Osteocyte (in vitro differentiated cells): ENCODE measurements at regions not wholly inside any gene's neighbourhood (a gene's known extent, or its start where the extent isn't known, plus 50 kb on each side); places are given as distances from the start of the nearest gene placed in this dataset.

ENCODE experiments used
- DNase-seq: peaks from one replicate; pipeline ENCODE4 v3.0.0; 2021; ENCODE audit warnings: mixed read lengths; ENCODE audit not compliant: unreplicated experiment; ENCODE audit errors: extremely low spot score
- H3K27ac Mint-ChIP-seq: one replicate; pipeline ENCODE4 v1.8.0; 2021; ENCODE audit warnings: mild to moderate bottlenecking, mixed read lengths; ENCODE audit not compliant: unreplicated experiment
- H3K27me3 Mint-ChIP-seq: one replicate; pipeline ENCODE4 v1.8.0; 2021; ENCODE audit warnings: mixed read lengths; ENCODE audit not compliant: unreplicated experiment
- H3K36me3 Mint-ChIP-seq: one replicate; pipeline ENCODE4 v1.8.0; 2021; ENCODE audit warnings: mixed read lengths; ENCODE audit not compliant: unreplicated experiment
- H3K4me1 Mint-ChIP-seq: one replicate; pipeline ENCODE4 v1.8.0; 2021; ENCODE audit warnings: mixed read lengths; ENCODE audit not compliant: unreplicated experiment
- H3K4me3 Mint-ChIP-seq: one replicate; pipeline ENCODE4 v1.8.0; 2021; ENCODE audit warnings: mild to moderate bottlenecking, moderate library complexity, mixed read lengths; ENCODE audit not compliant: unreplicated experiment
- H3K9me3 Mint-ChIP-seq: one replicate; pipeline ENCODE4 v1.8.0; 2021; ENCODE audit warnings: mixed read lengths; ENCODE audit not compliant: unreplicated experiment
- TF ChIP-seq, protein P1 (sequence below): fragments of 200-600 bp; sonication (generic); IDR thresholded peaks from 2 replicates; pipeline ENCODE4 v1.5.0; 2021; ENCODE audit warnings: antibody characterized with exemption, mild to moderate bottlenecking, moderate library complexity

GRCh38 chr4:140257461-140258305 is 103.7 kb upstream of the MAML3 start:
- Mint-ChIP-seq H3K4me1 (peaks cover 26% of the 10 kb centered on the region), H3K27ac (no peak overlapping the region), H3K9me3 (no peaks in the 10 kb centered on the region), H3K36me3 (no peaks in the 10 kb centered on the region), H3K4me3 (no peak overlapping the region), H3K27me3 (no peaks in the 10 kb centered on the region)
- DNase-seq = no peak
- TF ChIP-seq, protein P1, sequence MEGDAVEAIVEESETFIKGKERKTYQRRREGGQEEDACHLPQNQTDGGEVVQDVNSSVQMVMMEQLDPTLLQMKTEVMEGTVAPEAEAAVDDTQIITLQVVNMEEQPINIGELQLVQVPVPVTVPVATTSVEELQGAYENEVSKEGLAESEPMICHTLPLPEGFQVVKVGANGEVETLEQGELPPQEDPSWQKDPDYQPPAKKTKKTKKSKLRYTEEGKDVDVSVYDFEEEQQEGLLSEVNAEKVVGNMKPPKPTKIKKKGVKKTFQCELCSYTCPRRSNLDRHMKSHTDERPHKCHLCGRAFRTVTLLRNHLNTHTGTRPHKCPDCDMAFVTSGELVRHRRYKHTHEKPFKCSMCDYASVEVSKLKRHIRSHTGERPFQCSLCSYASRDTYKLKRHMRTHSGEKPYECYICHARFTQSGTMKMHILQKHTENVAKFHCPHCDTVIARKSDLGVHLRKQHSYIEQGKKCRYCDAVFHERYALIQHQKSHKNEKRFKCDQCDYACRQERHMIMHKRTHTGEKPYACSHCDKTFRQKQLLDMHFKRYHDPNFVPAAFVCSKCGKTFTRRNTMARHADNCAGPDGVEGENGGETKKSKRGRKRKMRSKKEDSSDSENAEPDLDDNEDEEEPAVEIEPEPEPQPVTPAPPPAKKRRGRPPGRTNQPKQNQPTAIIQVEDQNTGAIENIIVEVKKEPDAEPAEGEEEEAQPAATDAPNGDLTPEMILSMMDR = no peak

DNA sequence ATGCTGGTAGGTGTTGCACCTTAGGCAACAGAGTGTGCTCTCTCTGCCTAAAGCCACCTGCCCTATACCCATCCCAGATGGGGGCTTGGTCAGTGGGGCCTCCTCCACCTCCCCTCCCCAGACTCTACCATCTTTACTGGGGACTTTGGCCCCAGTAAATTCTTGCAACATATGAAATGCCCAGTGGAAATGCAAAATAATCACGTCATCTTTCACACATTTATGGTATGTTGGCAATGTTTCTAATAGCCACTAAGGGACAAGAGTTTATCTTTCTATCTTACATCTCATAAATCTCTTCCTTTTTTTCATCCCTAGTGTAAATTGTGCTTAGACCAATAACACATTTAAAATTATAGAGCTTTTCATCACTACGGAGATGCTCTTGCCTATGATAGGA is 103.0 kb upstream of the MAML3 start:
- no peak overlapping the region for H3K27ac Mint-ChIP-seq
- TF ChIP-seq, protein P1 = no peak
- no peak overlapping the region for H3K4me3 Mint-ChIP-seq
- H3K36me3 Mint-ChIP-seq = no peaks in the 10 kb centered on the region
- peaks cover 31% of the 10 kb centered on the region for H3K4me1 Mint-ChIP-seq
- DNase-seq = no peak
- no peaks in the 10 kb centered on the region for H3K9me3 Mint-ChIP-seq
- H3K27me3 Mint-ChIP-seq = no peaks in the 10 kb centered on the region

DNA sequence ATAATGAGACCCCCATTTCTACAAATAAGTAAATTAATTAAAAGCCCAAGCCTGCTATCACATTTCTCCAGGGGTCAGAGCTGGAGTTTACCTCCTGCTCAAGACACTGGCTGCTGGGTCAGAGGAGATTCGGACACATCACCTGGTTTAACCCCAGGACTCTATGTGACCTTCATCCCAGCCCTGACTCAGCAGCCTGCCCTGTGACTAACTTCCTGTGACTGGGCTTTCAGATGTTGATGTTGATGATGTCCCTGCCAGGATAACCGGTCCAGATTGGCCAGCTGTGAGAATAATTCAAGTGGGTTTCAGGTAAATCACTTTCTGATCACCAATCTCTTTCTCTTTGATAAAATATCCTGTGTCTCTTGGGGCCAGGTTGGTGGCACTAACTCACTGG is 102.4 kb upstream of the MAML3 start:
- Mint-ChIP-seq H3K9me3 (no peaks in the 10 kb centered on the region), H3K4me1 (peaks cover 32% of the 10 kb centered on the region), H3K27ac (no peak overlapping the region), H3K4me3 (no peak overlapping the region), H3K27me3 (no peaks in the 10 kb centered on the region), H3K36me3 (no peaks in the 10 kb centered on the region)
- no peak for DNase-seq
- TF ChIP-seq, protein P1 = no peak

GRCh38 chr4:140255927-140256326 is 101.9 kb upstream of the MAML3 start:
- H3K4me1 Mint-ChIP-seq = peaks cover 32% of the 10 kb centered on the region
- no peak overlapping the region for H3K4me3 Mint-ChIP-seq
- H3K27ac Mint-ChIP-seq = no peak overlapping the region
- TF ChIP-seq, protein P1 = no peak
- no peaks in the 10 kb centered on the region for H3K36me3 Mint-ChIP-seq
- no peaks in the 10 kb centered on the region for H3K9me3 Mint-ChIP-seq
- H3K27me3 Mint-ChIP-seq = no peaks in the 10 kb centered on the region
- DNase-seq = no peak

GRCh38 chr4:140255467-140255866 is 101.5 kb upstream of the MAML3 start:
- H3K4me1 Mint-ChIP-seq = peaks cover 32% of the 10 kb centered on the region
- H3K27ac Mint-ChIP-seq = no peak overlapping the region
- TF ChIP-seq, protein P1 = no peak
- H3K4me3 Mint-ChIP-seq = no peak overlapping the region
- H3K36me3 Mint-ChIP-seq = no peaks in the 10 kb centered on the region
- H3K27me3 Mint-ChIP-seq = no peaks in the 10 kb centered on the region
- no peak for DNase-seq
- H3K9me3 Mint-ChIP-seq = no peaks in the 10 kb centered on the region
